ENCODE measurements at regions not wholly inside any gene's neighbourhood (a gene's known extent, or its start where the extent isn't known, plus 50 kb on each side); places are given as distances from the start of the nearest gene placed in this dataset.

DNA sequence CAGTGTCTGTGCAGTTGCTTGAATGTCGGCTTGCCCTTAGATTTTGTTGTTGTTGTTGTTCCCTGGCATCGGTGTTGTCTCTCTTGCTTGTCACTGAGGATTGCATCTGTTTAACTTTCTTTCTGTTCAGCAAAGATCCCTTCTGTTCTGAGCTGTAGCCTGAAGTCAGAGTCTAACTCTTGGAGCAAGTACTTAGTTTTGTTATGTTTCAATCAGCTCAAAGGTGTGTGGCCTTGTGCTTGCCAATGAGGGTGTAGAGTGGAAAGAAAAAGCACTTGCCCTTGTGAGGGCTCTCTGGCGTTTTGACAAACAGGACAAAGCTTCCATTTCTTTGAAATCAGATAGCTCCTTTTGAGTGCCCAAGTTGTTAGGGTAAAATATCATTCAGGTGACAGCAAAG, 757.1 kb upstream of the CDH7 start:
- H3K4me3 ChIP-seq: no peak overlapping the region
- 81 to 82% methylated on average over 3 of the region's 3 CpGs for WGBS, 2 donors
- no peak overlapping the region for H3K27ac ChIP-seq

DNA sequence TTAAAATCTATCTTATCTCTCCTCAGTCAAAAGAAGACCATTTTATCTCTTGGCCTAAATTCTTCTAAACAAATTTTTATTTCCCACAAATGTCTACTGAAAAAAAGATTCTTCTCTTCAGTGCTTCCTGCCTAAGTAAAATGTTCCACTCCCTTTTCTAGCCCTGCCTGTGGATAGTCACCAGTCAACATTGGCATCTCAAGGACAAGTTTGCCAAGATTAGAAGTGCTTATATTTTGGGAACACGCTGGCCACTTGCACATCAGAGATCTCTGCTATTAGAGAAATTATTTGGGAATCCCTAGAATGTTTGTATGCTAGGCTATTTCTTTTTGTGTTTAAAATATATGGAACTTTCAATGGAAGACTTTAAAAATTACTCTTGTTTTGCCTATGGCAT, 758.2 kb upstream of the CDH7 start:
- no peaks in the 10 kb centered on the region for H3K9me3 ChIP-seq
- no peak overlapping the region for H3K27ac ChIP-seq
- H3K27me3 ChIP-seq: no peaks in the 10 kb centered on the region
- DNase-seq: no peak
- 78 to 80% methylated on average over 1 of the region's 1 CpG for WGBS, 2 donors
- intact Hi-C loops (cut with DNase I): no loop called here
- no peaks in the 10 kb centered on the region for H3K36me3 ChIP-seq
- TF ChIP-seq EP300 (IDR thresholded peaks at IDR 0.05): no peak
- TF ChIP-seq POLR2AphosphoS5 (IDR thresholded peaks at IDR 0.05): no peak
- TF ChIP-seq, protein P1, sequence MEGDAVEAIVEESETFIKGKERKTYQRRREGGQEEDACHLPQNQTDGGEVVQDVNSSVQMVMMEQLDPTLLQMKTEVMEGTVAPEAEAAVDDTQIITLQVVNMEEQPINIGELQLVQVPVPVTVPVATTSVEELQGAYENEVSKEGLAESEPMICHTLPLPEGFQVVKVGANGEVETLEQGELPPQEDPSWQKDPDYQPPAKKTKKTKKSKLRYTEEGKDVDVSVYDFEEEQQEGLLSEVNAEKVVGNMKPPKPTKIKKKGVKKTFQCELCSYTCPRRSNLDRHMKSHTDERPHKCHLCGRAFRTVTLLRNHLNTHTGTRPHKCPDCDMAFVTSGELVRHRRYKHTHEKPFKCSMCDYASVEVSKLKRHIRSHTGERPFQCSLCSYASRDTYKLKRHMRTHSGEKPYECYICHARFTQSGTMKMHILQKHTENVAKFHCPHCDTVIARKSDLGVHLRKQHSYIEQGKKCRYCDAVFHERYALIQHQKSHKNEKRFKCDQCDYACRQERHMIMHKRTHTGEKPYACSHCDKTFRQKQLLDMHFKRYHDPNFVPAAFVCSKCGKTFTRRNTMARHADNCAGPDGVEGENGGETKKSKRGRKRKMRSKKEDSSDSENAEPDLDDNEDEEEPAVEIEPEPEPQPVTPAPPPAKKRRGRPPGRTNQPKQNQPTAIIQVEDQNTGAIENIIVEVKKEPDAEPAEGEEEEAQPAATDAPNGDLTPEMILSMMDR (IDR thresholded peaks at IDR 0.05): no peak
- no peak for TF ChIP-seq POLR2A (IDR thresholded peaks at IDR 0.05)
- H3K4me3 ChIP-seq: no peak overlapping the region
- H3K4me1 ChIP-seq: no peaks in the 10 kb centered on the region

More for the DNA sequence above, 757.1 kb upstream of the CDH7 start:
- TF ChIP-seq POLR2AphosphoS5 (IDR thresholded peaks at IDR 0.05) (no peak), EP300 (IDR thresholded peaks at IDR 0.05) (no peak), POLR2A (IDR thresholded peaks at IDR 0.05) (no peak)
- TF ChIP-seq, protein P1 (IDR thresholded peaks at IDR 0.05): no peak
- no peaks in the 10 kb centered on the region for H3K9me3 ChIP-seq
- H3K36me3 ChIP-seq: no peaks in the 10 kb centered on the region
- no peaks in the 10 kb centered on the region for H3K4me1 ChIP-seq
- H3K27me3 ChIP-seq: no peaks in the 10 kb centered on the region
- no peak for DNase-seq
- intact Hi-C loops (cut with DNase I): no loop called here

DNA sequence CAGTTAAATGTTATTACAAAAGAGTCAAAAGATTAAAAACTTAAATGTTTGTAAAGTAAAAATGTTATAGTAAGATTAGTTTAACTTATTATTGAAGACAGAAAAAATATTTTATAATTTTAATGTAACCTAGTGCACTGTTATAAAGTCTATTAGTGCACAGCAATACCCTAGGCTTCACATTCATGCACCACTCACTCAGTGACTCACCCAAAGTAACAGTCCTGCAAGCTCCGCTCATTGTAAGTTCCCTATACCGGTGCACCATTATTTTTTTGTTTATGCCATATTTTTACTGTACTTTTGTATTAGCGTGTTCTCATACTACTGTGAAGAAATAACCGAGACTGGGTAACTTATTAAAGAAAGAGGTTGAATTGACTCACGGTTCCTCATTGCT, 759.7 kb upstream of the CDH7 start:
- WGBS, 2 donors: 90 to 91% methylated on average over 5 of the region's 5 CpGs
- DNase-seq: no peak

DNA sequence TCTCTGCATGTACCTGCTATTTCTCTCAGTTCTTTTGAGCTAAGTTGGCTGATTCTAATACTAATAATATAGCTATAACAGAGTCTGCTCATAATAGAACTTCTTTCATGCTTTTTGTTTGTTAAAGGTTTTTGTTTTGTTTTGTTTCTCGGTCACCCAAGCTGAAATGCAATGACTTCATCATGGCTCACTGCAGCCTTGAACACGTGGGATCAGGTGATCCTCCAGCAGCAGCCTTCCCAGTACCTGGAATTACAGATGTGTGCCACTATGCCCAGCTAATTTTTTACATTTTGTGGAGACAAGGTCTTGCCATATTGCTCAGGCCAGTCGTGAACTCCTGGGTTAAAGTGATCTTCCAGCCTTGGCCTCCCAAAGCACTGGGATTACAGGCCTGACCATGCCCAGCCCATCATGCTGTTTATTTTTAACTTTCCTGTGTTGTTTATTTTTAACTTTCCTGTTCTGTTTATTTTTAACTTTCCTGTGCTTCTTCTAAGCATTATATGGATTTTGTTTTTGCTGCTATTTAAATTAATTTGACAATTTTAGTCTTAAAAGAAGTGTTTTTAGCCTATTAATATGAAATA, 763.8 kb upstream of the CDH7 start:
- Histone ChIP-seq H3K36me3 (no peaks in the 10 kb centered on the region), H3K4me3 (no peak overlapping the region), H3K4me1 (no peaks in the 10 kb centered on the region), H3K27ac (no peak overlapping the region), H3K9me3 (no peaks in the 10 kb centered on the region), H3K27me3 (no peaks in the 10 kb centered on the region)
- intact Hi-C loops (cut with DNase I): no loop called here
- TF ChIP-seq POLR2AphosphoS5 (IDR thresholded peaks at IDR 0.05) (no peak), EP300 (IDR thresholded peaks at IDR 0.05) (no peak), POLR2A (IDR thresholded peaks at IDR 0.05) (no peak)
- TF ChIP-seq, protein P1 (IDR thresholded peaks at IDR 0.05): no peak
- DNase-seq: no peak
- WGBS, 2 donors: 72 to 80% methylated on average over 3 of the region's 3 CpGs

More for the DNA sequence above, 759.7 kb upstream of the CDH7 start:
- H3K27me3 ChIP-seq: no peaks in the 10 kb centered on the region
- intact Hi-C loops (cut with DNase I): no loop called here
- no peaks in the 10 kb centered on the region for H3K4me1 ChIP-seq
- H3K36me3 ChIP-seq: no peaks in the 10 kb centered on the region
- no peak for TF ChIP-seq EP300 (IDR thresholded peaks at IDR 0.05)
- no peak for TF ChIP-seq POLR2AphosphoS5 (IDR thresholded peaks at IDR 0.05)
- no peak for TF ChIP-seq POLR2A (IDR thresholded peaks at IDR 0.05)
- TF ChIP-seq, protein P1 (IDR thresholded peaks at IDR 0.05): no peak
- H3K9me3 ChIP-seq: no peaks in the 10 kb centered on the region
- no peak overlapping the region for H3K4me3 ChIP-seq
- H3K27ac ChIP-seq: no peak overlapping the region
